IPS DF 6.9 (cell line): ENCODE measurements at regions not wholly inside any gene's neighbourhood (a gene's known extent, or its start where the extent isn't known, plus 50 kb on each side); places are given as distances from the start of the nearest gene placed in this dataset.

Experiments
- DNase-seq: peaks from one replicate; pipeline ENCODE4 v3.0.0-alpha.2; 2013; ENCODE audit warnings: low read depth, low spot score
- H3K27ac ChIP-seq: one replicate; pipeline ENCODE4 v1.5.1; 2013; ENCODE audit warnings: low read length, control low read depth
- H3K27me3 ChIP-seq: 2 replicates; pipeline ENCODE4 v1.6.1; 2013; ENCODE audit warnings: mild to moderate bottlenecking, low read length; ENCODE audit not compliant: control insufficient read depth, insufficient read depth
- H3K36me3 ChIP-seq: 2 replicates; pipeline ENCODE4 v1.6.1; 2013; ENCODE audit warnings: low read length; ENCODE audit not compliant: control insufficient read depth, insufficient read depth
- H3K4me1 ChIP-seq: 2 replicates; pipeline ENCODE4 v1.6.1; 2013; ENCODE audit warnings: low read length; ENCODE audit not compliant: control insufficient read depth, insufficient read depth
- H3K4me3 ChIP-seq: 2 replicates; pipeline ENCODE4 v1.5.1; 2013; ENCODE audit warnings: mild to moderate bottlenecking, low read length
- H3K9me3 ChIP-seq: 2 replicates; pipeline ENCODE4 v1.6.1; 2013; ENCODE audit warnings: low read length, inconsistent platforms; ENCODE audit not compliant: control insufficient read depth, insufficient read depth
- WGBS: extraction: QIAGEN DNeasy Blood & Tissue Kit; methylation state at CpG from one replicate; pipeline ENCODE4 v1.1.7; 2013; ENCODE audit warnings: mixed read lengths, missing lambda C conversion rate; ENCODE audit not compliant: insufficient read length, insufficient coverage; 5-methylcytosine and 5-hydroxymethylcytosine counted together

- no peaks in the 10 kb centered on the region for H3K4me1 ChIP-seq
- H3K9me3 ChIP-seq: no peaks in the 10 kb centered on the region
- H3K27me3 ChIP-seq: no peaks in the 10 kb centered on the region
- no peak overlapping the region for H3K4me3 ChIP-seq
- DNase-seq: no peak
- no peak overlapping the region for H3K27ac ChIP-seq
- H3K36me3 ChIP-seq: no peaks in the 10 kb centered on the region
- no CpG with 5 or more reads among the region's 4 CpGs for WGBS
Measured at GRCh38 chr3:14338242-14338641, 64.2 kb upstream of the SLC6A6 start.

- Histone ChIP-seq H3K27ac (no peak overlapping the region), H3K4me1 (no peaks in the 10 kb centered on the region), H3K36me3 (no peaks in the 10 kb centered on the region), H3K4me3 (no peak overlapping the region), H3K9me3 (no peaks in the 10 kb centered on the region), H3K27me3 (no peaks in the 10 kb centered on the region)
- no CpG with 5 or more reads among the region's 7 CpGs for WGBS
- no peak for DNase-seq
Measured at GRCh38 chr3:14338898-14339458, 63.4 kb upstream of the SLC6A6 start.

GRCh38 chr3:14340960-14341708 lies 61.3 kb upstream of the SLC6A6 start:
- Histone ChIP-seq H3K9me3 (no peaks in the 10 kb centered on the region), H3K27me3 (peaks cover 3% of the 10 kb centered on the region; the same call in 1 of the 2 replicates), H3K4me3 (no peak overlapping the region), H3K36me3 (no peaks in the 10 kb centered on the region), H3K27ac (no peak overlapping the region), H3K4me1 (no peaks in the 10 kb centered on the region; the same call in 1 of the 2 replicates)
- no peak for DNase-seq
- WGBS: no CpG with 5 or more reads among the region's 14 CpGs

- DNase-seq: no peak
- H3K9me3 ChIP-seq: no peaks in the 10 kb centered on the region
- no peaks in the 10 kb centered on the region; the same call in 1 of the 2 replicates for H3K4me1 ChIP-seq
- H3K36me3 ChIP-seq: no peaks in the 10 kb centered on the region
- no peak overlapping the region for H3K4me3 ChIP-seq
- WGBS: no CpG with 5 or more reads among the region's 21 CpGs
- H3K27me3 ChIP-seq: peaks cover 3% of the 10 kb centered on the region; the same call in 1 of the 2 replicates
- no peak overlapping the region for H3K27ac ChIP-seq
Measured at GRCh38 chr3:14343338-14344112, 58.9 kb upstream of the SLC6A6 start.

- Histone ChIP-seq H3K4me1 (no peaks in the 10 kb centered on the region; the same call in 1 of the 2 replicates), H3K9me3 (no peaks in the 10 kb centered on the region), H3K36me3 (no peaks in the 10 kb centered on the region), H3K4me3 (no peak overlapping the region), H3K27ac (no peak overlapping the region), H3K27me3 (peaks cover 3% of the 10 kb centered on the region; the same call in 1 of the 2 replicates)
- no CpG with 5 or more reads among the region's 7 CpGs for WGBS
- no peak for DNase-seq
Measured at GRCh38 chr3:14344351-14344750, 58.1 kb upstream of the SLC6A6 start.

GRCh38 chr3:14345496-14346150 lies 56.8 kb upstream of the SLC6A6 start:
- no CpG with 5 or more reads among the region's 7 CpGs for WGBS
- H3K9me3 ChIP-seq: no peaks in the 10 kb centered on the region
- H3K4me1 ChIP-seq: no peaks in the 10 kb centered on the region; the same call in 1 of the 2 replicates
- DNase-seq: no peak
- no peaks in the 10 kb centered on the region for H3K36me3 ChIP-seq
- no peak overlapping the region for H3K27ac ChIP-seq
- peaks cover 3% of the 10 kb centered on the region; the same call in 1 of the 2 replicates for H3K27me3 ChIP-seq
- no peak overlapping the region for H3K4me3 ChIP-seq

- peaks cover 3% of the 10 kb centered on the region; the same call in 1 of the 2 replicates for H3K27me3 ChIP-seq
- H3K4me1 ChIP-seq: no peaks in the 10 kb centered on the region; the same call in 1 of the 2 replicates
- WGBS: no CpG with 5 or more reads among the region's 9 CpGs
- no peak overlapping the region for H3K27ac ChIP-seq
- H3K36me3 ChIP-seq: no peaks in the 10 kb centered on the region
- no peak for DNase-seq
- H3K9me3 ChIP-seq: no peaks in the 10 kb centered on the region
- H3K4me3 ChIP-seq: no peak overlapping the region
Measured at GRCh38 chr3:14346191-14346590, 56.2 kb upstream of the SLC6A6 start.

- no peak overlapping the region for H3K27ac ChIP-seq
- no peak overlapping the region for H3K4me3 ChIP-seq
- H3K36me3 ChIP-seq: no peaks in the 10 kb centered on the region
- H3K27me3 ChIP-seq: peaks cover 3% of the 10 kb centered on the region; the same call in 1 of the 2 replicates
- DNase-seq: no peak
- no peaks in the 10 kb centered on the region; the same call in 1 of the 2 replicates for H3K4me1 ChIP-seq
- H3K9me3 ChIP-seq: no peaks in the 10 kb centered on the region
- no CpG with 5 or more reads among the region's 4 CpGs for WGBS
Measured at GRCh38 chr3:14346642-14347041, 55.8 kb upstream of the SLC6A6 start.

GRCh38 chr3:14347110-14347509 lies 55.3 kb upstream of the SLC6A6 start:
- Histone ChIP-seq H3K9me3 (no peaks in the 10 kb centered on the region), H3K27ac (no peak overlapping the region), H3K4me3 (no peak overlapping the region), H3K27me3 (peaks cover 3% of the 10 kb centered on the region; the same call in 1 of the 2 replicates), H3K4me1 (no peaks in the 10 kb centered on the region; the same call in 1 of the 2 replicates), H3K36me3 (no peaks in the 10 kb centered on the region)
- DNase-seq: no peak
- no CpG with 5 or more reads among the region's 7 CpGs for WGBS

- no peaks in the 10 kb centered on the region for H3K9me3 ChIP-seq
- no peaks in the 10 kb centered on the region for H3K36me3 ChIP-seq
- H3K4me1 ChIP-seq: peaks cover 2% of the 10 kb centered on the region
- no peak for DNase-seq
- WGBS: no CpG with 5 or more reads among the region's 6 CpGs
- H3K27me3 ChIP-seq: no peaks in the 10 kb centered on the region
- H3K27ac ChIP-seq: no peak overlapping the region
- H3K4me3 ChIP-seq: no peak overlapping the region
Measured at GRCh38 chr3:14351617-14352001, 50.8 kb upstream of the SLC6A6 start.
